IPS-18a (cell line): ENCODE measurements at regions not wholly inside any gene's neighbourhood (a gene's known extent, or its start where the extent isn't known, plus 50 kb on each side); places are given as distances from the start of the nearest gene placed in this dataset.

Source experiments
- H3K27ac ChIP-seq: one replicate; pipeline ENCODE4 v1.5.1; 2013; ENCODE audit warnings: low read length
- H3K27me3 ChIP-seq: one replicate; pipeline ENCODE4 v1.6.1; 2013; ENCODE audit warnings: mild to moderate bottlenecking, low read length; ENCODE audit not compliant: control insufficient read depth, insufficient read depth
- H3K36me3 ChIP-seq: one replicate; pipeline ENCODE4 v1.6.1; 2013; ENCODE audit warnings: low read depth, low read length; ENCODE audit not compliant: control insufficient read depth
- H3K4me1 ChIP-seq: one replicate; pipeline ENCODE4 v1.6.1; 2013; ENCODE audit warnings: low read depth, low read length; ENCODE audit not compliant: control insufficient read depth
- H3K4me3 ChIP-seq: one replicate; pipeline ENCODE4 v1.5.1; 2013; ENCODE audit warnings: low read length
- H3K9ac ChIP-seq: one replicate; pipeline ENCODE4 v1.6.1; 2013; ENCODE audit warnings: mild to moderate bottlenecking, low read length, moderate library complexity
- H3K9me3 ChIP-seq: one replicate; pipeline ENCODE4 v1.6.1; 2013; ENCODE audit warnings: low read depth, low read length; ENCODE audit not compliant: control insufficient read depth

GRCh38 chr22:49166211-49166610 is 661.5 kb downstream of the BRD1 start:
- H3K4me1 ChIP-seq, result no peaks in the 10 kb centered on the region
- no peak overlapping the region for H3K27ac ChIP-seq
- no peaks in the 10 kb centered on the region for H3K36me3 ChIP-seq
- H3K9me3 ChIP-seq, result no peaks in the 10 kb centered on the region
- H3K4me3 ChIP-seq, result no peak overlapping the region
- H3K27me3 ChIP-seq, result no peaks in the 10 kb centered on the region
- H3K9ac ChIP-seq, result no peak overlapping the region

GRCh38 chr22:49164773-49165320 is 662.8 kb downstream of the BRD1 start:
- Histone ChIP-seq H3K4me1 (no peaks in the 10 kb centered on the region), H3K9me3 (no peaks in the 10 kb centered on the region), H3K36me3 (no peaks in the 10 kb centered on the region), H3K4me3 (no peak overlapping the region), H3K27me3 (no peaks in the 10 kb centered on the region), H3K9ac (no peak overlapping the region), H3K27ac (no peak overlapping the region)

- no peak overlapping the region for H3K9ac ChIP-seq
- no peaks in the 10 kb centered on the region for H3K9me3 ChIP-seq
- H3K4me1 ChIP-seq, result no peaks in the 10 kb centered on the region
- H3K27me3 ChIP-seq, result no peaks in the 10 kb centered on the region
- no peaks in the 10 kb centered on the region for H3K36me3 ChIP-seq
- H3K27ac ChIP-seq, result no peak overlapping the region
- no peak overlapping the region for H3K4me3 ChIP-seq
These were observed 663.5 kb downstream of the BRD1 start for GRCh38 chr22:49163960-49164690.

- H3K27me3 ChIP-seq, result no peaks in the 10 kb centered on the region
- H3K4me3 ChIP-seq, result no peak overlapping the region
- no peaks in the 10 kb centered on the region for H3K36me3 ChIP-seq
- no peak overlapping the region for H3K9ac ChIP-seq
- no peaks in the 10 kb centered on the region for H3K4me1 ChIP-seq
- H3K9me3 ChIP-seq, result no peaks in the 10 kb centered on the region
- no peak overlapping the region for H3K27ac ChIP-seq
These were observed 664.3 kb downstream of the BRD1 start for GRCh38 chr22:49163258-49163959.

- H3K36me3 ChIP-seq, result no peaks in the 10 kb centered on the region
- H3K9ac ChIP-seq, result no peak overlapping the region
- H3K27me3 ChIP-seq, result no peaks in the 10 kb centered on the region
- no peak overlapping the region for H3K4me3 ChIP-seq
- H3K4me1 ChIP-seq, result no peaks in the 10 kb centered on the region
- no peak overlapping the region for H3K27ac ChIP-seq
- no peaks in the 10 kb centered on the region for H3K9me3 ChIP-seq
These were observed 664.8 kb downstream of the BRD1 start for GRCh38 chr22:49162841-49163240.

DNA sequence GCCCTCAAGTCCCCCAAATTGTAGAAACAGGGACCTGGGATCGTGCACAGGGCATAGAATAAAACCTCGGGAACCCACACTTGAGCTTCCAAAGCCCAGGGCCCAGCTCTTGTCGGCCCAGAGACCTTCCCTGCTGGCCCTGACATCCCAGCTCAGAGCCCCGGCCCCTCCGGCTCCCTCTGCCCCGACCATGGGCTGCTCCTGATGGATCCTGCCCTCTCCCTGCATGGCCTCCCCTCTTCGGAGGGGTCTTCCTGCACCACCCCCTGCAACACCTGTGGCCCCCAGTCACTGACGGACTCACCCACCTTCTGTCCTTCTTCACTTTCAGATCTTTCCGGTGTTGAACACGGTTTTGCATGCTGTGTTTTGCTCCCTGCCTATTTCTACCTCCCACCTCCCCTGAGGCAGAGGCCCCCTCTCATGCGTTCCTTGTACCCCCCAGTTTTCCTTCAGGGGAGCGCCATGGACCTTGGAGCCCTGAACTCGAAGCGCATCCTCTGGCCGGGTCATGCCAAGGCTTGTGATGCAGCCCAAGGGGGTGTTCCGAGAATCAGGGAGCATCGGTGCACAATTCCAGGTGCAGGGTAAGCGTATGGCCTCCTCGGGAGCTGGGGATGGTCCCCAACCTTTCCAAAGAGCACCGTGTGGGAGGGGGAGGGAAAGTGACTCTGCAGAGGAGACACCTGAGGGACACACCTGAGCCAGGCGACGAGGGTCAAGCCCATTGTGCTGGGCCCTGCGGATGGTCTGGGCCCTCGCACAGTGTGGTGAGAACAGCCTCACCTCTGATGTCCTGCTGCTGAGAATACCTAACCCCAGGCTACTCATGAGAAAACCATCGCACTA is 666.4 kb downstream of the BRD1 start:
- no peaks in the 10 kb centered on the region for H3K9me3 ChIP-seq
- no peaks in the 10 kb centered on the region for H3K4me1 ChIP-seq
- no peaks in the 10 kb centered on the region for H3K27me3 ChIP-seq
- H3K27ac ChIP-seq, result no peak overlapping the region
- H3K9ac ChIP-seq, result no peak overlapping the region
- H3K36me3 ChIP-seq, result no peaks in the 10 kb centered on the region
- H3K4me3 ChIP-seq, result no peak overlapping the region

DNA sequence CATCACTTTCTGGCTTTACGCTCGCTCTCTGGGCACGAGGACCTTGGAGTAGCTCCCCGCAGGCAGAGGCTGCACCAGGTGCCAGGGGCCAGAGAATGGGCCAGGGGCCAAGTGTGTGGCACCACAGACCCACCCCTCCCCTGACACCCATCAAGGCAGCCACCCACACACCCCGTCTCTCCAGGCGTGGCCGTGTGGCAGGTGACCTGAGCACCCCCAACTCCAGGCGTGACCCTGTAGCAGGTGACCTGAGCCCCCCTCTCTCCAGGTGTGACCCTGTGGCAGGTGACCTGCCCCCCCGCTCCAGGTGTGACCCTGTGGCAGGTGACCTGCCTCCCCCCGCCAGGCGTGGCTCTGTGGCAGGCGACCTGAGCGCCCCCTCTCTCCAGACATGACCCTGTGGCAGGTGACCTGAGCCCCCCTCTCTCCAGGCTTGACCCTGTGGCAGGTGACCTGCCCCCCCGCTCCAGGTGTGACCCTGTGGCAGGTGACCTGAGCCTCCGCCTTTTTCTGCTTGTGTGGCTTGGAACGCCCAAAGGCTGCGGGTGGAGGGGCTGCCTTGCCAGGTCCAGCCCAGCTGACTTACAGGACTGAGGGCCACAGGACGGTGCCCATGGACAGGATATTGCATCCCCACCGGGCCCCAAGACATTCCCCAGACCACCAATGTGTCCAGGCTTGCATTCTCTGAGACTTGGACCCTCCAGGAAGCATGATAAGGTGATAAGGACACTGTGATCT is 667.2 kb downstream of the BRD1 start:
- Histone ChIP-seq H3K9me3 (no peaks in the 10 kb centered on the region), H3K27ac (no peak overlapping the region), H3K27me3 (no peaks in the 10 kb centered on the region), H3K4me1 (no peaks in the 10 kb centered on the region), H3K4me3 (no peak overlapping the region), H3K9ac (no peak overlapping the region), H3K36me3 (no peaks in the 10 kb centered on the region)

GRCh38 chr22:49159711-49160110 is 668.0 kb downstream of the BRD1 start:
- no peak overlapping the region for H3K27ac ChIP-seq
- H3K9me3 ChIP-seq, result no peaks in the 10 kb centered on the region
- H3K4me3 ChIP-seq, result no peak overlapping the region
- no peaks in the 10 kb centered on the region for H3K36me3 ChIP-seq
- no peak overlapping the region for H3K9ac ChIP-seq
- H3K4me1 ChIP-seq, result no peaks in the 10 kb centered on the region
- H3K27me3 ChIP-seq, result no peaks in the 10 kb centered on the region

DNA sequence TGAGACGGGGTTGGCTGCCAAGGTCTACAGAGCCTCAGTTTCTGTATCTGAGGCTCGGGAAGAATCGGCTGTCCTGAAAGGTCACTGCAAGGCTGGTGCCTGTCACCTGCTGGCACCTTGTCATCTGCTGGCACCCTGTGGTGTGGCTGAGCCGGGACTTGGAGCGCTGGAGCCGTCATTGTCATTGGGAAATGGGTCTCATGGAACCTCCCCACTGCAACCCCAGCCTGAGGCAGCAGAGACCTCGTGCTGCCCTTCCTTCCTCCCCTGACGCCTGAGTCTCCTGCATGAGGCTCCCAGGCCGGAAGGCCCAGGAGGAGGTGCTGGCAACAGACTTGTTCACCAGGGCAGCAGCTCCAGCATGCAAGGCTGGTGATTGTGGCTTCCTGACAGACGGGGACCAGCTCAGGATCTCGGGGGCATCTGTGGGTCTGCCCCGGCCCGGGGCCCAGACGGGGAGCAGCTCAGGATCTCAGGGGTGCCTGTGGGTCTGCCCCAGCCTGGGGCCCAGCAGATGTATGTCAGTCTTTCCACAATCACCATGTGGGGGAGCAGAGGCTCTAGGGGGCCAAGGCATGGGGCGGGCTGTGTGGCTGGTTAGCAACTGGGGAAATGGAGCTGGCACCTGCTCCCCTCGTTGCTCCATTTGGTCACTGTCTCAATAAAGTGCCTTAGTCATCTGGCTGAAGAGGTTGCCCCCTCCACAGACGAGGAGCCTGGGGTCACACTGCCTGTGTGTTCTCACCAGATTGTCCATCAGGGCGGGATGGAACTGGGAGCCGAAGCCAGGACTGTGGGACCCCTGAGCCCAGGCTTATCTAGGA is 668.7 kb downstream of the BRD1 start:
- no peak overlapping the region for H3K9ac ChIP-seq
- no peak overlapping the region for H3K27ac ChIP-seq
- no peaks in the 10 kb centered on the region for H3K27me3 ChIP-seq
- no peaks in the 10 kb centered on the region for H3K4me1 ChIP-seq
- H3K9me3 ChIP-seq, result no peaks in the 10 kb centered on the region
- H3K4me3 ChIP-seq, result no peak overlapping the region
- no peaks in the 10 kb centered on the region for H3K36me3 ChIP-seq

- no peaks in the 10 kb centered on the region for H3K36me3 ChIP-seq
- no peaks in the 10 kb centered on the region for H3K4me1 ChIP-seq
- H3K27me3 ChIP-seq, result no peaks in the 10 kb centered on the region
- no peak overlapping the region for H3K9ac ChIP-seq
- no peak overlapping the region for H3K4me3 ChIP-seq
- H3K9me3 ChIP-seq, result no peaks in the 10 kb centered on the region
- no peak overlapping the region for H3K27ac ChIP-seq
These were observed 669.9 kb downstream of the BRD1 start for GRCh38 chr22:49157529-49158339.
